HG02588 (cell line): ENCODE measurements at regions not wholly inside any gene's neighbourhood (a gene's known extent, or its start where the extent isn't known, plus 50 kb on each side); places are given as distances from the start of the nearest gene placed in this dataset.
A peak's percentile ranks its signal among the peaks of the same experiment; 100 is the strongest.
"Not testable (repeated sequence)": the region's sequence is repeated elsewhere in the genome, so short reads cannot be mapped to it uniquely, and the experiment has no call there.

ENCODE experiments used
- ATAC-seq: cut with Tn5 transposase; IDR thresholded peaks from one replicate; pipeline ENCODE4 v1.9.1; 2021; ENCODE audit warnings: mild to moderate bottlenecking, moderate library complexity; ENCODE audit not compliant: unreplicated experiment

- no peak for ATAC-seq
Measured at GRCh38 chr4:77501851-77502250, 103.8 kb upstream of the CXCL13 start.

DNA sequence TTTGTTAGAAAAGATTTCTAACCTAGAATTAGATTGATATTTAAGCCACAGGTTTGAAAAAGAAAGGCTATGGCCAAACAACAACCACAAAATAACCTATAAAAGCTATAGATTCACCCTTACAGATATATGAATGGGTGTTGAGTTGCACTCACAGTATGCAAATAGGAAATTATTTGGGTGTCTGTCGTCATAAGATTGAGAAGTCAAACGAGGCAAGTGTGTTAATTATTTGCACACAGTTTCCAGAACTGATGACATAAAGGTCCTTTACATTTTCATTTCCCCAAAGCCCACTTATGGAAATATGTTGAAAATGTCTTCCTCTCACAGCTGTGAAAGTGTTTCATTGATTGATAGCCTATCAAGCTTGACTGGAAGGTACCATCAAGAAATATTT is 101.2 kb upstream of the CXCL13 start:
- ATAC-seq: no peak

- ATAC-seq: peak; percentile 39
Measured at GRCh38 chr4:77505275-77505957, 100.2 kb upstream of the CXCL13 start.

- ATAC-seq: no peak
Measured at GRCh38 chr4:77505958-77506319, 99.7 kb upstream of the CXCL13 start.

DNA sequence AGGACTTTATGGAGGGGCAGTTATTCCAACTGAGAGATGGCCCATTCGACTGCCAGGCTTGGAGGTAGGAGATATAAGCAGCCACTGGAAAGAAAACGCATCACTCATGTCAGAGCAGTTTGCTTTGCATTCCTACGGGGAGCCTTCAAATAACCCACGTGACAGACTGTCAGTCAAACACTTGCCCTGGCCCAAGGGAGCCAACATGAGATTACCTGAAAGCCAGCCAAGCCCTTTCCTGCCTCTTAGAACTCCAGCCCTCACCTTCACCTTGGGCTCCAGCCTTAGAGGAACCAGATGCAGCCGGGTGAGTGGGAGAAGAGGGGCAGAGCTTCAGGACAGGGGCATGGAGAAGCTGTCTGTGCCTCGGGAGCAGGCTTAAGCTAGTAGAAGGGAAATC is 95.3 kb upstream of the CXCL13 start:
- ATAC-seq: no peak

DNA sequence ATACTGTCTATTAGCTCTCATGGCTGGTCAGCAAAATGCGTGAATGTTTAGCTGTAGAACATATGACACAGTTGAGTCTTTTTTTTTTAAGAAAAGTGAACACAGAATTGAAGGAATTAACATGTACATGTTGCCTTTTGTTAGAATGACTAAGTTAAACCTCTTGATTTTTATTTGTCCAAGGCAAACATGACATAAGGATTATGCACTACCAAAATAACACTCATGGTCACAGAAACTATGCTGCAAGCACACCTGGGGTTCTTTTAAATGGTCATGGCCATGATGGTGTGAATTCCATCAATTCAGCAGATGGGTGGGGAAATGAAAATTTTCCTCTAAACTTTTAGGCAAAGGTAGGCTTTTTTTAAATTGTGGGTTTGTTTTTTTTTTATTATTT is 80.1 kb upstream of the CXCL13 start:
- no peak for ATAC-seq

- not testable (repeated sequence) for ATAC-seq
Measured at GRCh38 chr4:77527900-77528299, 77.7 kb upstream of the CXCL13 start.

GRCh38 chr4:77538144-77538543 is 67.5 kb upstream of the CXCL13 start:
- ATAC-seq: no peak

DNA sequence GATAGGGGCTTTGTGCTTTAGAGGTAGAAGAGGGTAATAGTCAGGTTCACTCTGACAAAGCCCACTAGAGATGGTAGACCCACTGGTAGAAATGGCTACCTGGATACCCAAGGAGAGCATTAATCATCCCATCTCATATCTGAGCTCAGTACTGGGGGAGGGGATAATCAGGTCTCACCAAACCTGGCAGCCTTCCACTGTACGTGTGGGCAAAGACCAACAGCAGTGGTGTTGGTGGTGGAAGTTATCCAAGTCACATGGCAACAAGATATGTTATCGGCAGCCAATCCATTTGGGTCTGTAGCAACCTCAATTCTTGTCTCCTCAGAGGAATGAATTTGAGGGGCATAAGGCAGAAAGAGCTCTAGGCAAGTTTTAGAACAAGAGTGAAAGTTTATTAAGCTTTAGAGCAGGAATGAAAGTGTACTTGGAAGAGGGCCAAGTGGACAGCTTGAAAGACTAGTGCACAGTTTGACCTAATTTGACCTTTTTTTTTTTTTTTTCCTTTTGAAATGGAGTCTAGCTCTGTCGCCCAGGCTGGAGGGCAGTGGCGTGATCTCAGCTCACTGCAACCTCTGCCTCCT is 67.0 kb upstream of the CXCL13 start:
- ATAC-seq: no peak
